WERI-Rb-1 (cell line): ENCODE measurements at regions not wholly inside any gene's neighbourhood (a gene's known extent, or its start where the extent isn't known, plus 50 kb on each side); places are given as distances from the start of the nearest gene placed in this dataset.

Experiments used
- DNase-seq: peaks from one replicate; pipeline ENCODE4 v3.0.0-alpha.2; 2020
- H3K27ac ChIP-seq: fragments of 250-450 bp; sonication (Bioruptor Pico); 2 replicates; pipeline ENCODE4 v1.5.1; 2020; ENCODE audit warnings: mild to moderate bottlenecking, moderate library complexity
- H3K27me3 ChIP-seq: fragments of 250-450 bp; sonication (Bioruptor Pico); 2 replicates; pipeline ENCODE4 v1.5.1; 2021; ENCODE audit warnings: mild to moderate bottlenecking, low read depth, moderate library complexity; ENCODE audit not compliant: insufficient read depth, severe bottlenecking
- H3K36me3 ChIP-seq: fragments of 250-450 bp; sonication (Bioruptor Pico); 2 replicates; pipeline ENCODE4 v1.5.1; 2020; ENCODE audit warnings: mild to moderate bottlenecking, moderate library complexity
- H3K4me3 ChIP-seq: 2 replicates; pipeline ENCODE4 v1.5.1; 2011; ENCODE audit warnings: low read depth, mild to moderate bottlenecking, control low read depth, low read length
- H3K9me3 ChIP-seq: fragments of 250-450 bp; sonication (Bioruptor Pico); 2 replicates; pipeline ENCODE4 v1.5.1; 2021; ENCODE audit warnings: mild to moderate bottlenecking, moderate library complexity; ENCODE audit not compliant: severe bottlenecking
- TF ChIP-seq, protein P1 (sequence below): IDR thresholded peaks from 2 replicates; pipeline ENCODE4 v1.5.1; 2011; ENCODE audit warnings: low read depth, mild to moderate bottlenecking, control low read depth, inconsistent platforms, low read length

DNA sequence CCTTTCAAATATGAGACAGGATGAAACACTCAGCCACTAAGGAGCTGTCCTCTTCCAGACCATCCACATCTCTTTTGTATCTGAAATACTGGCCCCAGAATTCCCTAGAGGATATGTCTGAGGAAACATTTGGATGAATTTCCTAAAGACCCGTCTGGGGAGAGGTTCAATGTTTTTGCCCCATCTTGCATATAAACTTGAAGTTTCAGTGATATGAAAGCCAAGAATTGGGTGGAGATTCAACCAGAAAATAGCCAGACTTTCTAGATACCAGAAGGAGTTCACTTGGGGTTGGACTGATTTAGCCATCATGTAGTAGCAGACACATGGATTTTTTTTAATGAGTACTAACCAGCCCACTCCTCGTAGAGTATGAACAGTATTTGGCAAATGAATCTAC is 182.0 kb downstream of the PLPP3 start:
- H3K27ac ChIP-seq = peak overlapping the region; percentile 73
- H3K27me3 ChIP-seq = no peaks in the 10 kb centered on the region
- H3K9me3 ChIP-seq = no peaks in the 10 kb centered on the region
- H3K4me3 ChIP-seq = no peak overlapping the region
- no peaks in the 10 kb centered on the region for H3K36me3 ChIP-seq
- TF ChIP-seq, protein P1, sequence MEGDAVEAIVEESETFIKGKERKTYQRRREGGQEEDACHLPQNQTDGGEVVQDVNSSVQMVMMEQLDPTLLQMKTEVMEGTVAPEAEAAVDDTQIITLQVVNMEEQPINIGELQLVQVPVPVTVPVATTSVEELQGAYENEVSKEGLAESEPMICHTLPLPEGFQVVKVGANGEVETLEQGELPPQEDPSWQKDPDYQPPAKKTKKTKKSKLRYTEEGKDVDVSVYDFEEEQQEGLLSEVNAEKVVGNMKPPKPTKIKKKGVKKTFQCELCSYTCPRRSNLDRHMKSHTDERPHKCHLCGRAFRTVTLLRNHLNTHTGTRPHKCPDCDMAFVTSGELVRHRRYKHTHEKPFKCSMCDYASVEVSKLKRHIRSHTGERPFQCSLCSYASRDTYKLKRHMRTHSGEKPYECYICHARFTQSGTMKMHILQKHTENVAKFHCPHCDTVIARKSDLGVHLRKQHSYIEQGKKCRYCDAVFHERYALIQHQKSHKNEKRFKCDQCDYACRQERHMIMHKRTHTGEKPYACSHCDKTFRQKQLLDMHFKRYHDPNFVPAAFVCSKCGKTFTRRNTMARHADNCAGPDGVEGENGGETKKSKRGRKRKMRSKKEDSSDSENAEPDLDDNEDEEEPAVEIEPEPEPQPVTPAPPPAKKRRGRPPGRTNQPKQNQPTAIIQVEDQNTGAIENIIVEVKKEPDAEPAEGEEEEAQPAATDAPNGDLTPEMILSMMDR = no peak
- DNase-seq = no peak

DNA sequence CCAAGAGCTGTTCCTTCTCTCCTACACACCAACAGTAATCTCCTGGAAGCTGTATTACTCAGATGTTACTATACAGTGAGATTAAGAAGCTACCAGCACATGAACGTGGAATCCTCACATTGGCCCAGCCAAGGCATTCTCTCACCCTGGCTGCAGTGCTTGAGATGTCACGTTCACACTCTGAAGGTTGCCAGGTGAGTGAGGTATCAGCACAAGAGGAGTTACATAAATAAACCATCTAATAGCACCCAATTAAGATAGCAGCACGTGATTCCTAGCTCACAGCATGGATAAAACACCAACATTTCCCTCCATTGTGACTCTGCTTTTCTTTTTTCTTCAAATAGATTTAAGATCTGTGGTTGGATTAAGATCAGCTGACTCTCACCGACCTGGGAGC is 182.8 kb downstream of the PLPP3 start:
- Histone ChIP-seq H3K27me3 (no peaks in the 10 kb centered on the region), H3K4me3 (no peak overlapping the region), H3K9me3 (no peaks in the 10 kb centered on the region), H3K36me3 (no peaks in the 10 kb centered on the region), H3K27ac (peak overlapping the region; percentile 73)
- peak; percentile 64 for DNase-seq
- TF ChIP-seq, protein P1 = no peak

DNA sequence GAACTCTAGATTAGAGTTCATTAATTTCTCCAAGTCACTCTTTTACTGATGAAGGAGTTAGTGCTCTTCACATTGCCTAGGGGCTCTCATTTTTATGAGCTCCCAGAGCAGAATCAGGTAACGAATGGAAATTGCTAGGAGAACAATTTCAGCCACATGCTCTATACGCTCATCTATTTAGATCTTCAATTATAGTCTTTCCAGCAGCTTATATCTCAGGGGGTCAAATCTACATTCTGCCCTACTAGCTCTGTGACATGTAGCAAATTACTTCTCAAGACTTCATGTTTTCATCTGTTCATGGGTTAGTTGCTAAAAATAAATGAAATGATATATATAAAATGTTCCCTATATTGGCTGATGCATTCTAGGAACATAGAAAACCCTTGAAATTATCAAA is 183.6 kb downstream of the PLPP3 start:
- no peak for DNase-seq
- Histone ChIP-seq H3K27me3 (no peaks in the 10 kb centered on the region), H3K27ac (peak overlapping the region; percentile 73), H3K4me3 (no peak overlapping the region), H3K9me3 (no peaks in the 10 kb centered on the region), H3K36me3 (no peaks in the 10 kb centered on the region)
- TF ChIP-seq, protein P1 = no peak

DNA sequence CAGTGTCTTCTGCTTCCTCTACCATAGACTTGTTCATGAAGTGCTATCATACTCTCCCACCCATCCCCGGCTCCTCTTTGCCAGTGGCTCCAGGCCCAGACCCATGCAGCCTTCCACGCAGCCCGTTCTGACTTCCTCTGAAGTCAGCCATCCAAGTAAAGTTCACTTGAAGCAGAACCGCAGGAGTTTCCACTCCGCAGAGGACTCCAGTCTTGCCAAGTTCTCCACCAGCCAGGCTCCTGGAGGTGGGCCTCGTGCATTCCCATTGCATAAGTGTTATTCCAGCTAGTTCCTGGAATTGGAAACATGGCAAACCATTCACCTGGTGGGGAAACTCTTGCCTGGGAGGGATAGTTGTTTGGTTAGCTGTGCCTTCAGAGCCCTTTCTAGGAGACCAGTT is 185.1 kb downstream of the PLPP3 start:
- TF ChIP-seq, protein P1 = no peak
- H3K27ac ChIP-seq = no peak overlapping the region
- no peaks in the 10 kb centered on the region for H3K36me3 ChIP-seq
- H3K27me3 ChIP-seq = no peaks in the 10 kb centered on the region
- H3K4me3 ChIP-seq = no peak overlapping the region
- no peaks in the 10 kb centered on the region for H3K9me3 ChIP-seq
- no peak for DNase-seq

GRCh38 chr1:56390934-56391731 is 188.2 kb downstream of the PLPP3 start:
- no peak for DNase-seq
- H3K27me3 ChIP-seq = no peaks in the 10 kb centered on the region
- no peaks in the 10 kb centered on the region for H3K36me3 ChIP-seq
- H3K9me3 ChIP-seq = no peaks in the 10 kb centered on the region
- H3K4me3 ChIP-seq = no peak overlapping the region
- no peak overlapping the region for H3K27ac ChIP-seq
- TF ChIP-seq, protein P1 = no peak
